ENCODE measurements at regions not wholly inside any gene's neighbourhood (a gene's known extent, or its start where the extent isn't known, plus 50 kb on each side); places are given as distances from the start of the nearest gene placed in this dataset.

GRCh38 chr12:62127516-62127915, 132.7 kb upstream of the USP15 start:
- DNase-seq (ENCODE audit: low spot score): no peak

GRCh38 chr12:62128175-62128975, 131.8 kb upstream of the USP15 start:
- DNase-seq (ENCODE audit: low spot score): no peak

- DNase-seq (ENCODE audit: low spot score): no peak
Measured at GRCh38 chr12:62129291-62129690, 130.9 kb upstream of the USP15 start.

GRCh38 chr12:62130402-62130801, 129.8 kb upstream of the USP15 start:
- DNase-seq (ENCODE audit: low spot score): no peak

GRCh38 chr12:62130834-62131552, 129.2 kb upstream of the USP15 start:
- no peak for DNase-seq (ENCODE audit: low spot score)

GRCh38 chr12:62133440-62133839, 126.8 kb upstream of the USP15 start:
- no peak for DNase-seq (ENCODE audit: low spot score)

GRCh38 chr12:62135553-62136200, 124.5 kb upstream of the USP15 start:
- DNase-seq (ENCODE audit: low spot score): no peak

- DNase-seq (ENCODE audit: low spot score): no peak
Measured at GRCh38 chr12:62136496-62136895, 123.7 kb upstream of the USP15 start.

- DNase-seq (ENCODE audit: low spot score): no peak
Measured at GRCh38 chr12:62138527-62138926, 121.7 kb upstream of the USP15 start.

- no peak for DNase-seq (ENCODE audit: low spot score)
Measured at GRCh38 chr12:62146318-62146717, 113.9 kb upstream of the USP15 start.

GRCh38 chr12:62158013-62158412, 102.2 kb upstream of the USP15 start:
- DNase-seq (ENCODE audit: low spot score): no peak

GRCh38 chr12:62158461-62159360, 101.5 kb upstream of the USP15 start:
- DNase-seq (ENCODE audit: low spot score): peak; percentile 25

- no peak for DNase-seq (ENCODE audit: low spot score)
Measured at GRCh38 chr12:62162214-62162613, 98.0 kb upstream of the USP15 start.

GRCh38 chr12:62163368-62163767, 96.8 kb upstream of the USP15 start:
- no peak for DNase-seq (ENCODE audit: low spot score)

GRCh38 chr12:62164036-62164435, 96.2 kb upstream of the USP15 start:
- no peak for DNase-seq (ENCODE audit: low spot score)

- DNase-seq (ENCODE audit: low spot score): no peak
Measured at GRCh38 chr12:62166525-62166924, 93.7 kb upstream of the USP15 start.

- DNase-seq (ENCODE audit: low spot score): no peak
Measured at GRCh38 chr12:62168411-62168810, 91.8 kb upstream of the USP15 start.

- DNase-seq (ENCODE audit: low spot score): no peak
Measured at GRCh38 chr12:62170241-62170640, 90.0 kb upstream of the USP15 start.

GRCh38 chr12:62190689-62191490, 69.3 kb upstream of the USP15 start:
- no peak for DNase-seq (ENCODE audit: low spot score)

- peak; percentile 5 for DNase-seq (ENCODE audit: low spot score)
Measured at GRCh38 chr12:62191491-62192179, 68.6 kb upstream of the USP15 start.
